Pancreas (tissue), 10 donors: ENCODE measurements at regions not wholly inside any gene's neighbourhood (a gene's known extent, or its start where the extent isn't known, plus 50 kb on each side); places are given as distances from the start of the nearest gene placed in this dataset.
A peak's percentile ranks its signal among the peaks of the same experiment; 100 is the strongest.

Experiments
- ATAC-seq, 4 donors: fragments of 200-7000 bp; cut with Tn5 transposase; one replicate each; pipeline versions ENCODE4 v1.8.0 to v1.9.1; 2020; ENCODE audit warnings: mild to moderate bottlenecking in 4 of 4, moderate library complexity in 4 of 4
- DNase-seq, 6 donors: peaks; one replicate each; pipeline ENCODE4 v3.0.0-alpha.2; 2020
- FAIRE-seq: peaks from 2 replicates; lab custom pipeline; 2012; peaks lifted over from hg19 to GRCh38; lab: Jason Lieb, UNC
- H3K27ac ChIP-seq, 4 donors: fragments of 200-600 bp; sonication (generic); 1 replicate in 3 of 4; 2 replicates in 1 of 4; pipeline versions ENCODE4 v1.5.0 to v1.8.0; 2020
- H3K27me3 ChIP-seq, 4 donors: fragments of 200-600 bp; one replicate each; pipeline ENCODE4 v1.8.0; 2021
- H3K36me3 ChIP-seq, 3 donors: fragments of 200-600 bp; sonication (generic) in 1 of 3; one replicate each; pipeline versions ENCODE4 v1.5.0 to v1.8.0; 2020 to 2021
- H3K4me1 ChIP-seq, 3 donors: fragments of 200-600 bp; one replicate each; pipeline ENCODE4 v1.8.0; 2021
- H3K4me3 ChIP-seq, 4 donors: fragments of 200-600 bp; sonication (generic) in 2 of 4; one replicate each; pipeline versions ENCODE4 v1.5.0 to v1.8.0; 2020 to 2021
- H3K9me3 ChIP-seq, 4 donors: fragments of 200-600 bp; one replicate each; pipeline ENCODE4 v1.8.0; 2021
- CTCF ChIP-seq, 4 donors: fragments of 200-600 bp; sonication (generic) in 3 of 4; IDR thresholded peaks; one replicate each; pipeline versions ENCODE4 v1.5.0 to v1.8.0; 2021; ENCODE audit warnings: antibody characterized with exemption in 4 of 4
- whole genome bisulfite sequencing, 2 donors: extraction: QIAGEN DNeasy Blood & Tissue Kit; methylation state at CpG; one replicate each; pipeline ENCODE4 v1.1.7; 2013; 5-methylcytosine and 5-hydroxymethylcytosine counted together
- intact Hi-C, 3 donors: fragments of 100-400 bp; cut with DNase I; formaldehyde crosslinking; loops; one replicate each; pipeline versions ENCODE4 v1.11.1 to v1.14.2; 2022
- donor health status: healthy with polysubstance abuse.
- donor health status: DM: no; HTN: no; CAD: no; lungs with moderate emphysema.
- donor health status: DM: no; HTN: no; CAD: no.
- donor health status: control.
- donor health status: control.
- donor health status: Bipolar disorder and iron deficiency.
- donor health status: DM: yes; HTN: yes; CAD: no.
- donor health status: DM: no; HTN: no; CAD: no.
- donor health status: DM: no; HTN: no; CAD: no.
- donor health status: DM: yes; HTN: yes; CAD: no.

GRCh38 chr2:39525636-39526412 is 88.7 kb upstream of the MAP4K3 start:
- 69 to 71% methylated on average over 7 of the region's 7 CpGs for WGBS, 2 donors

GRCh38 chr2:39528701-39529100 is 91.6 kb upstream of the MAP4K3 start:
- Histone ChIP-seq H3K9me3 (no peaks in the 10 kb centered on the region), H3K27me3 (no peaks in the 10 kb centered on the region), H3K36me3 (no peaks in the 10 kb centered on the region), H3K4me3 (no peak overlapping the region), H3K4me1 (no peaks in the 10 kb centered on the region), H3K27ac (no peak overlapping the region)
- no peak for FAIRE-seq
- TF ChIP-seq CTCF (IDR thresholded peaks at IDR 0.05) = no peak
- ATAC-seq = no peak
- no peak for DNase-seq
- intact Hi-C loops = no loop called here
- WGBS, 2 donors = 85 to 90% methylated on average over 5 of the region's 5 CpGs

More at GRCh38 chr2:39525636-39526412, 88.7 kb upstream of the MAP4K3 start:
- Histone ChIP-seq H3K9me3 (no peaks in the 10 kb centered on the region), H3K27ac (no peak overlapping the region), H3K36me3 (no peaks in the 10 kb centered on the region), H3K4me1 (no peaks in the 10 kb centered on the region), H3K4me3 (no peak overlapping the region), H3K27me3 (no peaks in the 10 kb centered on the region)
- intact Hi-C loops = no loop called here
- FAIRE-seq = no peak
- TF ChIP-seq CTCF (IDR thresholded peaks at IDR 0.05) = no peak
- peak; percentile 48 to 69 (median 66) for ATAC-seq
- no peak for DNase-seq

GRCh38 chr2:39529836-39530235 is 92.8 kb upstream of the MAP4K3 start:
- no peak for ATAC-seq
- Histone ChIP-seq H3K27ac (no peak overlapping the region), H3K4me1 (no peaks in the 10 kb centered on the region), H3K9me3 (no peaks in the 10 kb centered on the region), H3K36me3 (no peaks in the 10 kb centered on the region), H3K27me3 (no peaks in the 10 kb centered on the region), H3K4me3 (no peak overlapping the region)
- no peak for TF ChIP-seq CTCF (IDR thresholded peaks at IDR 0.05)
- no peak for FAIRE-seq
- DNase-seq = no peak
- 94 to 100% methylated on average over 1 of the region's 1 CpG for WGBS, 2 donors
- intact Hi-C loops = no loop called here

GRCh38 chr2:39530411-39530866 is 93.4 kb upstream of the MAP4K3 start:
- Histone ChIP-seq H3K27ac (no peak overlapping the region), H3K36me3 (no peaks in the 10 kb centered on the region), H3K27me3 (no peaks in the 10 kb centered on the region), H3K4me1 (no peaks in the 10 kb centered on the region), H3K4me3 (no peak overlapping the region), H3K9me3 (no peaks in the 10 kb centered on the region)
- intact Hi-C loops = no loop called here
- no peak for TF ChIP-seq CTCF (IDR thresholded peaks at IDR 0.05)
- DNase-seq (no peak), FAIRE-seq (no peak), ATAC-seq (no peak)
- 66 to 67% methylated on average over 1 of the region's 1 CpG for WGBS, 2 donors

GRCh38 chr2:39531220-39531777 is 94.2 kb upstream of the MAP4K3 start:
- no peak for DNase-seq
- TF ChIP-seq CTCF (IDR thresholded peaks at IDR 0.05) = no peak
- no peaks in the 10 kb centered on the region for H3K27me3 ChIP-seq
- WGBS, 2 donors = 90 to 98% methylated on average over 7 of the region's 7 CpGs
- ATAC-seq = no peak
- H3K27ac ChIP-seq = no peak overlapping the region
- intact Hi-C loops = no loop called here
- no peaks in the 10 kb centered on the region for H3K9me3 ChIP-seq
- peaks cover 0 to 1% (median 0%) of the 10 kb centered on the region in 3 donors for H3K4me1 ChIP-seq
- no peak for FAIRE-seq
- no peak overlapping the region for H3K4me3 ChIP-seq
- no peaks in the 10 kb centered on the region for H3K36me3 ChIP-seq
